ENCODE measurements at regions not wholly inside any gene's neighbourhood (a gene's known extent, or its start where the extent isn't known, plus 50 kb on each side); places are given as distances from the start of the nearest gene placed in this dataset.
"Not testable (repeated sequence)": the region's sequence is repeated elsewhere in the genome, so short reads cannot be mapped to it uniquely, and the experiment has no call there.

DNA sequence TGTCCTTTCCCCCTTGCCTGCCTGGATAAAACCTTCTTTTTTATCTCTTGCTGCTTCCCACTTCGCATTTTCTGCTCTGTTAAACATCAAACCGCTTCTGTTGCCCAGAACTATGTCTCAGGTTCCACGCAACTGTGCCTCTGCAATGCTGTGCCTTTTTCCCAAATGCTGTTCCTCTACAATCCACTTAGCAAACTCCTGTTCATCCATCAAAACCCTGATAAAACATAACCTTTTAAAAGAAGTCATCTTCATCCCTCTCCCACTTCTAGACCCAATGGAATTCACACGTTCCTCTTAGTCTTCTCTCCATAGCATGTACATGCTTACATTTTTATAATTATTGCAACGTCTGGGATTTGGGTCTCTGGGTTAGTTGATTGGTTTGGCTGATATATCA is 111.9 kb upstream of the RRN3 start:
- DNase-seq (ENCODE audit: low read depth in 2 of 2), result not testable (repeated sequence)

DNA sequence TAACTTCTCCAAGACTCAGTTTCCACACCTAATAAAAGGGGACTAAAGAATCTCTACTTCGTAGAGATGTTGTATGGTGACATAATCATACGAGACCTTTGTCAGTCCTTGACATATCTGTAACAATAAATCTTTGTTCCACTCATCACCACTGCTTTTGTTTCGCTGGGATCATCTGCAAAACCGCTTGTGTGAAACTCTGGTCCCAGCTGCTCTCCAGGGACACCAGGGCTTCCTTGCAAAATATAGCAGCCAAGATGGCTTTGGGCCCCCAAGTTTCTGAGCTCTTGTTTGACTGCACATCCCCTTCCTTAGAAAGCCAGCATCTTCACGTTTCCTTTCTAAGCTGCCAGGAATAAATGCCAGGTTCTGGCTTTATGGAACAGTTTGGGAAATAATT is 110.5 kb upstream of the RRN3 start:
- not testable (repeated sequence) for DNase-seq (ENCODE audit: low read depth in 2 of 2)

DNA sequence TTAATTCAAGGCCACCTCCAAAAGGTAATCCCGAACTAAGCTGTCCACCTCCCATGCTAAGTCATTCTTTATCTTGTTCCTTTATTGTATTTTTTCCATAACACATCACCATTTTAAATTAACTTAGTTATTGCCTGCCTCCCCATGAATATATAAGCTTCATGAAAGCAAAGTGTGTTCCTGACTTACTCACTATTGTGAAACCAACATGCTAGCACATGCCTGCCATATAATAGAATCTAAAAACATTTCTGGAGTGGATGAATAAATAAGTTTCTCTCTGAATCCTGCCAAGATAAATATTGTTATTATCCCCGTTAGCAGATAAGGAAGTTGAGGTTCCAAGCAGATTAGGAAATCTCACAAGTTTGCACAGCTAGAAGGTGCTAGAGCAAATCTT is 98.7 kb upstream of the RRN3 start:
- peak in 1 of 2 donors; percentile 17 for DNase-seq (ENCODE audit: low read depth in 2 of 2)

DNA sequence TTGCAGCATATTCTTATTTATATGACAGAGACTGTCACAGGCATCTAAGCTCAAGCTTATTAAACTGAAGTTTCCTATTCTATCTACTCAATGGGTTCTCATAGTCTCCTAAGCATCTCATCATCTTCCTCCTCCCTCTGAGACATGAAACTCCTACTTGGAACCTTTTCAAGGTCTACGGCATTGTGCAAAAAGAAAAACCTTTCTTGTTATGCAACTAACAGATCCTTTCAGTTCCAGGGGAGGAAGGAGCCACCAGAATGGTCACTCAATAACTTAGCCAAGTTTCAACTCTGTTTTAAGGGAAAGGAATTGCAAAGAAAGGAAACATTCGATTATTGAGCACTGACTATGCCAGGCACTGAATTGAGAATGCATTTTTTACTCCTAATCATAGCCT is 98.1 kb upstream of the RRN3 start:
- DNase-seq (ENCODE audit: low read depth in 2 of 2), result not testable (repeated sequence)

DNA sequence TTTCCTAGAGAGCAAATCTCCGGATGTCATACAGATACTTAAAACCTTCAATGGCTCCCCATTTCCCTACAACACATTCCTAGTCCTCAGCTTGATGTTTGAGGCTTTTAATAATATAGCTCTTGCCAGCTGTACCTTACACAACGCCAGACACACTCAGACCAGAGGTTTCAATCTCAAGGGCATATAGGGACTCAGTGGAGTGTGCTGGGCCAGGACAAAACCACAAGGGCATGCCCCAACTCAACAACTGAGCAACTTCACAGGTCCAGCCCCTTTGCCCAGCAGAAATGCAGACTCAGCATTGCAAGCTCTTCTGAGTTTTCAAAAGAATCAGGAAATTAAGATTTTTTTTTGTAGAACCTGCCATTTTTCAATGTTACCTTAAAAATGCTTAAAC is 95.4 kb upstream of the RRN3 start:
- not testable (repeated sequence) for DNase-seq (ENCODE audit: low read depth in 2 of 2)

Data from dermis microvascular lymphatic vessel endothelial cell (primary cell).